ENCODE measurements at regions not wholly inside any gene's neighbourhood (a gene's known extent, or its start where the extent isn't known, plus 50 kb on each side); places are given as distances from the start of the nearest gene placed in this dataset.

DNA sequence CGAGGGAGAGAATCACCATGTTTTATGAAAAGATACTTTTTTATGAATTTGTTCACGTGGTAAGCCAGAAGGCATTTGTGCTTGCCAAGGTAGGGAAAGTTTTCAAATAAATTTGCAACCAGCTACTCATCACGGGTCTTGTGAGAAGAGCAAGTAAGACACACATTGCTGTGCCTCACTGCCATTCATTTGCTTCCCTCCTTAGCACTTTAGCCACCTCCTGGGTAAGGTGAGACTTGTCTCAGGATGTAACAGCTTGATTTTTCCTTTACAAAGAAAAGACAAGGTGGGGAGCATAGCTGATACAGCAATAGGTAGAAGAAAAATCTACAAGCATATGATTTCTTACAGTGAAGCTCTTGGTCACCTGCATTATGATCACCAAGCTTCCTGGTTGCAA lies 342.4 kb upstream of the GRM3 start:
- Histone ChIP-seq H3K27me3 (ENCODE audit: control insufficient read depth, insufficient read depth, low read length) (no peaks in the 10 kb centered on the region), H3K27ac (ENCODE audit: low read length) (no peak overlapping the region), H3K36me3 (ENCODE audit: control insufficient read depth, insufficient read depth, low read length) (no peaks in the 10 kb centered on the region), H3K4me1 (ENCODE audit: control insufficient read depth, insufficient read depth, low read length) (no peaks in the 10 kb centered on the region), H3K4me3 (ENCODE audit: low read length) (no peak overlapping the region), H3K9me3 (ENCODE audit: control insufficient read depth, low read depth, low read length) (no peaks in the 10 kb centered on the region)
- no peak for DNase-seq
- 86% methylated on average over 1 of the region's 3 CpGs for WGBS (ENCODE audit: insufficient coverage, low lambda C conversion rate)

DNA sequence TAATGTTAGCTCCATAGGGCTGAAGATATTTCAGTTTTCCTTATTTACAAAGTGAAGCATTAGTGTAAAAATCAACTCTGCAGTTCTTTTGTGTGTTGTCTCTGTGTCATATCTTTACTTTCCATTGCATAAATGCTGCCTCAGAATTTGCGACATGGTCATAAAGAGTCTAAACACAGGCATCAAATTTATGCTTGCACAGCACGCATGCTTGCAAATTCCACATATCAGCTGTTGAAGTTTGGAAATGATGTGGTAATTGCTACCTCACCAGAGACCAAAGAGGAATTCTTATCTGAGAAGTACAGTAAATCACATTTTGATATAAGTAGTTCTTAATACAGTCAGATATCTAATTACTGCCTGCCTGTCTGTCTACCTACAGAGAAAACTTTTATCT lies 348.2 kb upstream of the GRM3 start:
- Histone ChIP-seq H3K4me1 (ENCODE audit: control insufficient read depth, insufficient read depth, low read length) (no peaks in the 10 kb centered on the region), H3K4me3 (ENCODE audit: low read length) (no peak overlapping the region), H3K27me3 (ENCODE audit: control insufficient read depth, insufficient read depth, low read length) (no peaks in the 10 kb centered on the region), H3K36me3 (ENCODE audit: control insufficient read depth, insufficient read depth, low read length) (no peaks in the 10 kb centered on the region), H3K27ac (ENCODE audit: low read length) (no peak overlapping the region), H3K9me3 (ENCODE audit: control insufficient read depth, low read depth, low read length) (no peaks in the 10 kb centered on the region)
- WGBS (ENCODE audit: insufficient coverage, low lambda C conversion rate) = no CpG with 5 or more reads among the region's 2 CpGs
- DNase-seq = no peak

DNA sequence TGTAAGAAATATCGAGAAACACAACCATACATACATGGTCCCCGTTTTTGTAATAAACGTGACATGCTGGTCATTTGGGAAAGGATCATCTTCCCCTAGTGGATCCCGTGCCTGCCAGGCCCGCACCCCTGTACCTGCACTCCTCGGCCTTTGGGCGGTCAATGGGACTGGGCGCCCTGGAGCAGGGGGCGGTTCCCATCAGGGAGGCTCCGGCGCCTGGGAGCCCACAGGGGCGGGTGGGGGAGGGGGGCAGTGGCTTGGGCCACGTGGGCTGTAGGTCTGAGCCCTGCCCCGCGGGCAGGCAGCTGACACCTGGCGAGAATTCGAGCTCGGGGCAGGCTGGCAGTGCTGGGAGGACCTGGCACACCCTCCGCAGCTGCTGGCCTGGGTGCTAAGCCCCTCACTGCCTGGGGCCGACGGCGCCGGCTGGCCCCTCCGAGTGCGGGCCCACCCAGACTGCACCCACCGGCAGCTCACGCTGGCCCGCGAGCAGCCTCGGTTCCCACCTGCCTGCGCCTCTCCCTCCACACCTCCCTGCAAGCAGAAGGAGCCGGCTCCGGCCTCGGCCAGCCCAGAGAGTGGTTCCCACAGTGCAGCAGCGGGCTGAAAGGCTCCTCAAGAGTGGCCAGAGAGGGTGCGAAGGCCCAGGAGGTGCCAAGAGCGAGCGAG lies 361.6 kb upstream of the GRM3 start:
- no peaks in the 10 kb centered on the region for H3K9me3 ChIP-seq (ENCODE audit: control insufficient read depth, low read depth, low read length)
- WGBS (ENCODE audit: insufficient coverage, low lambda C conversion rate) = 80% methylated on average over 1 of the region's 38 CpGs
- H3K4me3 ChIP-seq (ENCODE audit: low read length) = no peak overlapping the region
- no peak overlapping the region for H3K27ac ChIP-seq (ENCODE audit: low read length)
- H3K27me3 ChIP-seq (ENCODE audit: control insufficient read depth, insufficient read depth, low read length) = no peaks in the 10 kb centered on the region
- DNase-seq = no peak
- no peaks in the 10 kb centered on the region for H3K4me1 ChIP-seq (ENCODE audit: control insufficient read depth, insufficient read depth, low read length)
- no peaks in the 10 kb centered on the region for H3K36me3 ChIP-seq (ENCODE audit: control insufficient read depth, insufficient read depth, low read length)

DNA sequence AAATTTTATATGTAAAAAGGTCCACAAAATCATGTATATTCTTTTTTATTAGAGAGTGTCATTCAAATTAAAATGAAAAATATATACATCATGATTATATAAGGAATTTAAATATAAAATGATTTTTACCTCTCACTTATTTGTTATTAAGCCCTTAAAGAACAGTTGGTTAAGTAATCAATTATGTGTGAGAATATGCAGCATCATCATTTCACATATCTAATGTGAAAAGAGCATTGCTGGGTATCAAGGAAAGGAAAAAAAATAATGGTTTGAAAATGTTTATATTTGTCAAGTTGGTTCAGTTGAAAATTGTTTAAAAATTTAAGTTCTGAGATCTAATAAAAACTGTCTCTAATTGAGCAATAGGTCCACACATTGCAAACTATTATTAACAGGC lies 363.6 kb upstream of the GRM3 start:
- H3K27ac ChIP-seq (ENCODE audit: low read length) = no peak overlapping the region
- no peaks in the 10 kb centered on the region for H3K9me3 ChIP-seq (ENCODE audit: control insufficient read depth, low read depth, low read length)
- no peak overlapping the region for H3K4me3 ChIP-seq (ENCODE audit: low read length)
- DNase-seq = no peak
- H3K4me1 ChIP-seq (ENCODE audit: control insufficient read depth, insufficient read depth, low read length) = no peaks in the 10 kb centered on the region
- H3K36me3 ChIP-seq (ENCODE audit: control insufficient read depth, insufficient read depth, low read length) = no peaks in the 10 kb centered on the region
- H3K27me3 ChIP-seq (ENCODE audit: control insufficient read depth, insufficient read depth, low read length) = no peaks in the 10 kb centered on the region

DNA sequence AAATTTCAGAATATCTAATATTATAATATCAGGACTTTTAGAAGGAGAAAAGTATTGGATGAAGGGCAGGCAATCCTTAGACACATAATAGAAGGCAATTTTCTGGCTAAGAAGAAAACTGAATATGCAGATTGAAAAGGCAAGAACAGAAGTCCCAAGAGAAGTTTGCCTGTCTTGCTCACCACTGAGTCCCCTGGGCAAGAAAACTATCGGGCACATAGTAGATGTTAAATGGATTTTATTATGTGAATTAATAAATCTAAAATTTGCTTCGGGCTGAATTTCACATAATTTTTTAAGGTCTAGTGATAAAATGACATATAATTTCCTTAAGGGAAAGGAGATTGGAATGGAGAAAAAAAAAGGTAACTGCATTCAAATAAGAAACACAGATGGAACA lies 380.9 kb upstream of the GRM3 start:
- H3K36me3 ChIP-seq (ENCODE audit: control insufficient read depth, insufficient read depth, low read length) = no peaks in the 10 kb centered on the region
- DNase-seq = no peak
- no peaks in the 10 kb centered on the region for H3K4me1 ChIP-seq (ENCODE audit: control insufficient read depth, insufficient read depth, low read length)
- no peak overlapping the region for H3K4me3 ChIP-seq (ENCODE audit: low read length)
- no peaks in the 10 kb centered on the region for H3K27me3 ChIP-seq (ENCODE audit: control insufficient read depth, insufficient read depth, low read length)
- no peaks in the 10 kb centered on the region for H3K9me3 ChIP-seq (ENCODE audit: control insufficient read depth, low read depth, low read length)
- no peak overlapping the region for H3K27ac ChIP-seq (ENCODE audit: low read length)
- WGBS (ENCODE audit: insufficient coverage, low lambda C conversion rate) = 95% methylated on average over 2 of the region's 2 CpGs

DNA sequence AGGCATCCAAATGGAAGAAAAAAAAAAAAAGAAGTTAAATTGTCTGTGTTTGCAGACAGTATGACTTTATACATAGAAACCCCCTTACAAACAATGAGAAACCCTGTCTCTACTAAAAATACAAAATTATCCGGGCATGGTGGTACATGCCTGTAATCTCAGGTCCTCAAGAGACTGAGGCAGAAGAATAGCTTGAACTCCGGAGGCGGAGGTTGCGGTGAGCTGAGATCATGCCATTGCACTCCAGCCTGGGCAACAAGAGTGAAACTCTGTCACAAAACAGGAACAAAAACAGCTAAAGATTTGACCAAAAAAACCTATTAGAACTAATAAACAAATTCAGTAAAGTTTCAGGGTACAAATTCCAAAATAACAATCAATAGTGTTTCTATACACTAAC lies 385.8 kb upstream of the GRM3 start:
- Histone ChIP-seq H3K27me3 (ENCODE audit: control insufficient read depth, insufficient read depth, low read length) (no peaks in the 10 kb centered on the region), H3K27ac (ENCODE audit: low read length) (no peak overlapping the region), H3K36me3 (ENCODE audit: control insufficient read depth, insufficient read depth, low read length) (no peaks in the 10 kb centered on the region), H3K4me1 (ENCODE audit: control insufficient read depth, insufficient read depth, low read length) (no peaks in the 10 kb centered on the region), H3K4me3 (ENCODE audit: low read length) (no peak overlapping the region), H3K9me3 (ENCODE audit: control insufficient read depth, low read depth, low read length) (no peaks in the 10 kb centered on the region)
- no peak for DNase-seq
- WGBS (ENCODE audit: insufficient coverage, low lambda C conversion rate) = no CpG with 5 or more reads among the region's 4 CpGs

DNA sequence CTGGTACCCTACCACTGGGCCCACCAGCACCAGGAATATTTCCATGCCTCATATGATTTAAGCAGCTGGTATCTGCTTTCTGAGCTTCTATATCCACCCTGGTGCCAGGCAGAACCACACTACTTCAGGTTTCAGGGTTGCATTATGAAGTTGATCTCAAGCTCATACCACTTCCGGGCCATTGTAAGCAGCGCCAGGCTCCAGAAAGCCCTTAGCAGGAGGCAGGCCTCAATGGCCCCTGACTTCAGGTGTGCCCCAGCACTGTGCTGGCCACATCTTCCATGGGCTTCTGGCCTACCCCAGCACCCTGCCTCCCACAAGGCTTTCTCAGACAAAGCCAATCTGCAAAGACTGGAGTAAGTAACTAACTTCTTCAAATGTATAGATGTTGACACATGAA lies 391.3 kb upstream of the GRM3 start:
- no peak overlapping the region for H3K27ac ChIP-seq (ENCODE audit: low read length)
- no peaks in the 10 kb centered on the region for H3K4me1 ChIP-seq (ENCODE audit: control insufficient read depth, insufficient read depth, low read length)
- H3K27me3 ChIP-seq (ENCODE audit: control insufficient read depth, insufficient read depth, low read length) = no peaks in the 10 kb centered on the region
- no peak for DNase-seq
- no peaks in the 10 kb centered on the region for H3K36me3 ChIP-seq (ENCODE audit: control insufficient read depth, insufficient read depth, low read length)
- H3K4me3 ChIP-seq (ENCODE audit: low read length) = no peak overlapping the region
- WGBS (ENCODE audit: insufficient coverage, low lambda C conversion rate) = no CpG with 5 or more reads among the region's 2 CpGs
- H3K9me3 ChIP-seq (ENCODE audit: control insufficient read depth, low read depth, low read length) = no peaks in the 10 kb centered on the region

DNA sequence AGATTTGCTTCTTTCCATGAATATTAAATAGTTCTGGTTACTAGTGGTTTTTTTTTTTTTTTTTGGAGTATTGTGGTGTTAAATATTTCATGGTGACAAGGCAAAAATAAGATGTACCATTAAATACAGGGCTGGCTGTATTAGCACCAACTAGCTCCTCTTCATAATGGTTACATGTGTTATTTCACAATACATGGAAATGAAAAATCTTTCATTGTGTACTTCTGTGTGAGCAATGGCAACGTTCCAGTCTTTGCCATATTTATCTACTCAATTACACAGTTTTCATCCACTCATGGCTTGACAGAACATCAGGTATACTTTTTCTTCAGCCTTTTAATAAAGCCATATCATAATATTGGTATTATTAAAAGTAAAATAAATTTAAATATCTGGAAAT lies 394.7 kb upstream of the GRM3 start:
- Histone ChIP-seq H3K27ac (ENCODE audit: low read length) (no peak overlapping the region), H3K27me3 (ENCODE audit: control insufficient read depth, insufficient read depth, low read length) (no peaks in the 10 kb centered on the region), H3K4me1 (ENCODE audit: control insufficient read depth, insufficient read depth, low read length) (no peaks in the 10 kb centered on the region), H3K9me3 (ENCODE audit: control insufficient read depth, low read depth, low read length) (no peaks in the 10 kb centered on the region), H3K36me3 (ENCODE audit: control insufficient read depth, insufficient read depth, low read length) (no peaks in the 10 kb centered on the region), H3K4me3 (ENCODE audit: low read length) (no peak overlapping the region)
- 100% methylated on average over 1 of the region's 1 CpG for WGBS (ENCODE audit: insufficient coverage, low lambda C conversion rate)
- DNase-seq = no peak

DNA sequence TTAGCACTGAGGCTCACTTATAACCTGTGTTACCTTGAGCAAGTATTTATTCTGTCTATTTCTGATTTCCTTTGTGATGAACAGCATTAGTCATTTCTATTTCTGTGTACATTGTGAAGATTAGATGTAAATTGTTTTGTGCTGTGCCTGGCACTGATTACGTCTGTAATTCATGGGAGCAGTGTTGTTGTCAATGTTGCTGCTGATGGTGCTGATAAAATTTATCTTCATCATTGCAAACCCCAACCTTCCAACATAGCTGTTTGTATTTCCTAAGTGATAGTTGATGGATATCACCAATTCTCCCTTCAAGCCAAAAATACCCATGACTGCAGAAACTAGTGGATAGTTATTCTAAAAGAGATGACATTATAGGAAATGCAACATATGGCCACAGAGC lies 400.5 kb upstream of the GRM3 start:
- Histone ChIP-seq H3K4me3 (ENCODE audit: low read length) (no peak overlapping the region), H3K4me1 (ENCODE audit: control insufficient read depth, insufficient read depth, low read length) (no peaks in the 10 kb centered on the region), H3K27ac (ENCODE audit: low read length) (no peak overlapping the region), H3K27me3 (ENCODE audit: control insufficient read depth, insufficient read depth, low read length) (no peaks in the 10 kb centered on the region), H3K9me3 (ENCODE audit: control insufficient read depth, low read depth, low read length) (no peaks in the 10 kb centered on the region), H3K36me3 (ENCODE audit: control insufficient read depth, insufficient read depth, low read length) (no peaks in the 10 kb centered on the region)
- DNase-seq = no peak
- no CpG with 5 or more reads among the region's 1 CpG for WGBS (ENCODE audit: insufficient coverage, low lambda C conversion rate)

DNA sequence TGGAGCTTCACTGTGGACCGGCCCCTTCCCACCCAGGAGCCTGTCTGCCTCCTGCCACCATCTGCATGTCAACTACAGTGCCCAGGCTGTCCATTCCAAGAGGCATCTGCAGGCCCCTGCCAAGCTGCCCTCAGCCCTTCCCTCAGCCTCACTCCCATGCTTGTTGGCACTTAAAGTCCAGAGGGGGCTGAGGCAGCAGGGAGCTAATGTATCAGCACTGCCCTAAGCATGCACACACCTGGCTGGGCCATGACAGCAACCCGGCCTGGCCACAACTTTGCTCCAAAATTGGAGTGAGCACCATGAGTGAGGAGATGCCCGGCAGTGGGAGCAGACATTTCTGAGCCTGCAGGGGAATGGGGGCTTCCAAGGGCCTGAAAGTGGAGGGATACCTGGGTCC lies 417.5 kb upstream of the GRM3 start:
- Histone ChIP-seq H3K27ac (ENCODE audit: low read length) (no peak overlapping the region), H3K4me1 (ENCODE audit: control insufficient read depth, insufficient read depth, low read length) (no peaks in the 10 kb centered on the region), H3K27me3 (ENCODE audit: control insufficient read depth, insufficient read depth, low read length) (no peaks in the 10 kb centered on the region), H3K4me3 (ENCODE audit: low read length) (no peak overlapping the region), H3K36me3 (ENCODE audit: control insufficient read depth, insufficient read depth, low read length) (no peaks in the 10 kb centered on the region), H3K9me3 (ENCODE audit: control insufficient read depth, low read depth, low read length) (peaks cover 4% of the 10 kb centered on the region)
- WGBS (ENCODE audit: insufficient coverage, low lambda C conversion rate) = no CpG with 5 or more reads among the region's 3 CpGs
- DNase-seq = no peak

DNA sequence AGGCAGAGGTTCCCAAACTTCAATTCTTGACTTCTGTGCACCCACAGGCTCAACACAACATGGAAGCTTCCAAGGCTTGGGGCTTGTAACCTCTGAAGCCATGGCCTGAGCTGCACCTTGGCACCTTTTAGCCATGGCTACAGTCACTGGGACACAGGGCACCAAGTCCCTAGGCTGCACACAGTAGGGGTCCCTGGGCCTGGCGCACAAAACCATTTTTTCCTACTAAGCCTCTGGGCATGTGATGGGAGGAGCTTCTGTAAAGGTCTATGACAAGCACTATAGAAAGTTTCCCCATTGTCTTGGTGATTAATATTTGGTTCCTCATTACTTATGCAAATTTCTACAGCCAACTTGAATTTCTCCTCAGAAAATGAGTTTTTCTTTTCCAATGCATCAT lies 420.9 kb upstream of the GRM3 start:
- no CpG with 5 or more reads among the region's 1 CpG for WGBS (ENCODE audit: insufficient coverage, low lambda C conversion rate)
- H3K36me3 ChIP-seq (ENCODE audit: control insufficient read depth, insufficient read depth, low read length) = no peaks in the 10 kb centered on the region
- H3K4me3 ChIP-seq (ENCODE audit: low read length) = no peak overlapping the region
- no peaks in the 10 kb centered on the region for H3K27me3 ChIP-seq (ENCODE audit: control insufficient read depth, insufficient read depth, low read length)
- no peak for DNase-seq
- H3K27ac ChIP-seq (ENCODE audit: low read length) = no peak overlapping the region
- no peaks in the 10 kb centered on the region for H3K4me1 ChIP-seq (ENCODE audit: control insufficient read depth, insufficient read depth, low read length)
- peaks cover 4% of the 10 kb centered on the region for H3K9me3 ChIP-seq (ENCODE audit: control insufficient read depth, low read depth, low read length)

Measured in large intestine (tissue), 3 donors.